SJSA1 (cell line): ENCODE measurements at regions not wholly inside any gene's neighbourhood (a gene's known extent, or its start where the extent isn't known, plus 50 kb on each side); places are given as distances from the start of the nearest gene placed in this dataset.
"Not testable (repeated sequence)": the region's sequence is repeated elsewhere in the genome, so short reads cannot be mapped to it uniquely, and the experiment has no call there.

Experiments
- DNase-seq, 2 experiments: peaks; one replicate each; pipeline ENCODE4 v3.0.0-alpha.2; 2015 to 2020; ENCODE audit warnings: low spot score in 2 of 2, low read depth in 1 of 2
- H3K27ac ChIP-seq: fragments of 250-450 bp; sonication (Bioruptor Pico); 2 replicates; pipeline ENCODE4 v1.5.1; 2020; ENCODE audit warnings: mild to moderate bottlenecking, moderate library complexity
- H3K27me3 ChIP-seq: fragments of 250-450 bp; sonication (Bioruptor Pico); replicated peaks from 2 replicates; pipeline ENCODE4 v1.5.1; 2020; ENCODE audit warnings: mild to moderate bottlenecking, moderate library complexity
- H3K36me3 ChIP-seq: fragments of 250-450 bp; sonication (Bioruptor Pico); 2 replicates; pipeline ENCODE4 v1.5.1; 2020; ENCODE audit warnings: mild to moderate bottlenecking
- H3K4me1 ChIP-seq: fragments of 250-450 bp; sonication (Bioruptor Pico); replicated peaks from 2 replicates; pipeline ENCODE4 v1.6.1; 2021; ENCODE audit warnings: mild to moderate bottlenecking
- H3K4me3 ChIP-seq: fragments of 250-450 bp; sonication (Bioruptor Pico); 2 replicates; pipeline ENCODE4 v1.5.1; 2020; ENCODE audit warnings: mild to moderate bottlenecking
- H3K9me3 ChIP-seq: fragments of 250-450 bp; sonication (Bioruptor Pico); replicated peaks from 2 replicates; pipeline ENCODE4 v1.5.1; 2020; ENCODE audit warnings: mild to moderate bottlenecking

GRCh38 chr16:54744998-54745397 is 185.7 kb upstream of the IRX5 start:
- H3K4me1 ChIP-seq: no peaks in the 10 kb centered on the region
- H3K27ac ChIP-seq: no peak overlapping the region
- H3K27me3 ChIP-seq: no peaks in the 10 kb centered on the region
- no peaks in the 10 kb centered on the region for H3K36me3 ChIP-seq
- no peak overlapping the region for H3K4me3 ChIP-seq
- H3K9me3 ChIP-seq: no peaks in the 10 kb centered on the region
- DNase-seq: no peak

GRCh38 chr16:54742436-54742835 is 188.2 kb upstream of the IRX5 start:
- Histone ChIP-seq H3K9me3 (no peaks in the 10 kb centered on the region), H3K4me3 (no peak overlapping the region), H3K27me3 (no peaks in the 10 kb centered on the region; the same call in 1 of the 2 replicates), H3K4me1 (no peaks in the 10 kb centered on the region), H3K36me3 (no peaks in the 10 kb centered on the region), H3K27ac (no peak overlapping the region)
- no peak for DNase-seq

- Histone ChIP-seq H3K9me3 (no peaks in the 10 kb centered on the region), H3K27ac (no peak overlapping the region), H3K27me3 (no peaks in the 10 kb centered on the region; the same call in 1 of the 2 replicates), H3K36me3 (no peaks in the 10 kb centered on the region), H3K4me3 (no peak overlapping the region), H3K4me1 (no peaks in the 10 kb centered on the region)
- no peak for DNase-seq
Observed at GRCh38 chr16:54739381-54739780, 191.3 kb upstream of the IRX5 start.

- Histone ChIP-seq H3K36me3 (no peaks in the 10 kb centered on the region), H3K4me1 (no peaks in the 10 kb centered on the region), H3K27me3 (no peaks in the 10 kb centered on the region; the same call in 1 of the 2 replicates), H3K9me3 (no peaks in the 10 kb centered on the region), H3K27ac (no peak overlapping the region), H3K4me3 (no peak overlapping the region)
- DNase-seq: no peak
Observed at GRCh38 chr16:54734156-54734555, 196.5 kb upstream of the IRX5 start.

- not testable (repeated sequence) for H3K9me3 ChIP-seq
Observed at GRCh38 chr16:54727696-54728095, 203.0 kb upstream of the IRX5 start.

GRCh38 chr16:54724346-54724925 is 206.2 kb upstream of the IRX5 start:
- H3K9me3 ChIP-seq: no peaks in the 10 kb centered on the region
- H3K36me3 ChIP-seq: no peaks in the 10 kb centered on the region
- no peak for DNase-seq
- no peaks in the 10 kb centered on the region for H3K27me3 ChIP-seq
- no peak overlapping the region for H3K27ac ChIP-seq
- no peaks in the 10 kb centered on the region for H3K4me1 ChIP-seq
- no peak overlapping the region for H3K4me3 ChIP-seq

More at GRCh38 chr16:54727696-54728095, 203.0 kb upstream of the IRX5 start:
- H3K27me3 ChIP-seq, DNase-seq, H3K4me1 ChIP-seq, H3K4me3 ChIP-seq, H3K27ac ChIP-seq, H3K36me3 ChIP-seq: not testable (repeated sequence)

- no peaks in the 10 kb centered on the region for H3K4me1 ChIP-seq
- H3K27me3 ChIP-seq: no peaks in the 10 kb centered on the region
- H3K27ac ChIP-seq: no peak overlapping the region
- no peaks in the 10 kb centered on the region for H3K9me3 ChIP-seq
- no peak overlapping the region for H3K4me3 ChIP-seq
- DNase-seq: no peak
- no peaks in the 10 kb centered on the region for H3K36me3 ChIP-seq
Observed at GRCh38 chr16:54722210-54722676, 208.4 kb upstream of the IRX5 start.

- Histone ChIP-seq H3K9me3 (no peaks in the 10 kb centered on the region), H3K4me1 (no peaks in the 10 kb centered on the region), H3K4me3 (no peak overlapping the region), H3K36me3 (no peaks in the 10 kb centered on the region), H3K27ac (no peak overlapping the region), H3K27me3 (no peaks in the 10 kb centered on the region)
- no peak for DNase-seq
Observed at GRCh38 chr16:54720259-54720658, 210.4 kb upstream of the IRX5 start.

GRCh38 chr16:54719624-54720023 is 211.0 kb upstream of the IRX5 start:
- no peak for DNase-seq
- H3K9me3 ChIP-seq: no peaks in the 10 kb centered on the region

GRCh38 chr16:54718376-54718775 is 212.3 kb upstream of the IRX5 start:
- Histone ChIP-seq H3K4me3 (no peak overlapping the region), H3K36me3 (no peaks in the 10 kb centered on the region), H3K9me3 (no peaks in the 10 kb centered on the region), H3K27me3 (no peaks in the 10 kb centered on the region), H3K27ac (no peak overlapping the region), H3K4me1 (no peaks in the 10 kb centered on the region)
- no peak for DNase-seq

More at GRCh38 chr16:54719624-54720023, 211.0 kb upstream of the IRX5 start:
- no peaks in the 10 kb centered on the region for H3K27me3 ChIP-seq
- H3K36me3 ChIP-seq: no peaks in the 10 kb centered on the region
- no peak overlapping the region for H3K4me3 ChIP-seq
- H3K4me1 ChIP-seq: no peaks in the 10 kb centered on the region
- no peak overlapping the region for H3K27ac ChIP-seq

- H3K4me1 ChIP-seq: no peaks in the 10 kb centered on the region
- no peaks in the 10 kb centered on the region for H3K36me3 ChIP-seq
- DNase-seq: no peak
- no peaks in the 10 kb centered on the region for H3K9me3 ChIP-seq
- no peak overlapping the region for H3K4me3 ChIP-seq
- no peaks in the 10 kb centered on the region for H3K27me3 ChIP-seq
- no peak overlapping the region for H3K27ac ChIP-seq
Observed at GRCh38 chr16:54715011-54715410, 215.7 kb upstream of the IRX5 start.

GRCh38 chr16:54712866-54713265 is 217.8 kb upstream of the IRX5 start:
- no peak overlapping the region for H3K4me3 ChIP-seq
- no peaks in the 10 kb centered on the region for H3K36me3 ChIP-seq
- H3K4me1 ChIP-seq: no peaks in the 10 kb centered on the region
- no peaks in the 10 kb centered on the region for H3K9me3 ChIP-seq
- no peak for DNase-seq
- H3K27me3 ChIP-seq: no peaks in the 10 kb centered on the region
- H3K27ac ChIP-seq: no peak overlapping the region

- Histone ChIP-seq H3K4me3 (no peak overlapping the region), H3K27ac (no peak overlapping the region), H3K4me1 (no peaks in the 10 kb centered on the region), H3K27me3 (no peaks in the 10 kb centered on the region; the same call in 1 of the 2 replicates), H3K36me3 (no peaks in the 10 kb centered on the region), H3K9me3 (no peaks in the 10 kb centered on the region)
- no peak for DNase-seq
Observed at GRCh38 chr16:54707813-54708212, 222.9 kb upstream of the IRX5 start.

GRCh38 chr16:54706406-54706805 is 224.3 kb upstream of the IRX5 start:
- H3K27ac ChIP-seq: no peak overlapping the region
- no peak for DNase-seq
- no peaks in the 10 kb centered on the region; the same call in 1 of the 2 replicates for H3K27me3 ChIP-seq
- H3K4me3 ChIP-seq: no peak overlapping the region
- H3K9me3 ChIP-seq: no peaks in the 10 kb centered on the region
- no peaks in the 10 kb centered on the region for H3K4me1 ChIP-seq
- H3K36me3 ChIP-seq: no peaks in the 10 kb centered on the region

- H3K9me3 ChIP-seq: no peaks in the 10 kb centered on the region
- DNase-seq: no peak
- no peak overlapping the region for H3K27ac ChIP-seq
- no peak overlapping the region for H3K4me3 ChIP-seq
- no peaks in the 10 kb centered on the region for H3K4me1 ChIP-seq
- H3K27me3 ChIP-seq: no peaks in the 10 kb centered on the region; the same call in 1 of the 2 replicates
- H3K36me3 ChIP-seq: no peaks in the 10 kb centered on the region
Observed at GRCh38 chr16:54703339-54703738, 227.3 kb upstream of the IRX5 start.
